OCI-LY1 (cell line): ENCODE measurements at regions not wholly inside any gene's neighbourhood (a gene's known extent, or its start where the extent isn't known, plus 50 kb on each side); places are given as distances from the start of the nearest gene placed in this dataset.

ENCODE experiments used
- CTCF ChIP-seq: fragments of 200-600 bp; sonication (generic), shearing (Covaris generic); IDR thresholded peaks from 2 replicates; pipeline ENCODE4 v1.5.1; 2017; ENCODE audit warnings: mild to moderate bottlenecking, antibody characterized with exemption, low read length, moderate library complexity, mixed read lengths
- EZH2 ChIP-seq: fragments of 200-600 bp; sonication (generic), shearing (Covaris generic); IDR thresholded peaks from 2 replicates; pipeline ENCODE4 v1.8.0; 2017; ENCODE audit warnings: borderline replicate concordance, mixed run types, mild to moderate bottlenecking, antibody characterized with exemption, low read length, moderate library complexity, mixed read lengths

GRCh38 chr12:47473091-47473490 is 232.7 kb downstream of the RPAP3 start:
- TF ChIP-seq EZH2: no peak
- no peak for TF ChIP-seq CTCF
